ENCODE measurements at regions not wholly inside any gene's neighbourhood (a gene's known extent, or its start where the extent isn't known, plus 50 kb on each side); places are given as distances from the start of the nearest gene placed in this dataset.
A peak's percentile ranks its signal among the peaks of the same experiment; 100 is the strongest.

DNA sequence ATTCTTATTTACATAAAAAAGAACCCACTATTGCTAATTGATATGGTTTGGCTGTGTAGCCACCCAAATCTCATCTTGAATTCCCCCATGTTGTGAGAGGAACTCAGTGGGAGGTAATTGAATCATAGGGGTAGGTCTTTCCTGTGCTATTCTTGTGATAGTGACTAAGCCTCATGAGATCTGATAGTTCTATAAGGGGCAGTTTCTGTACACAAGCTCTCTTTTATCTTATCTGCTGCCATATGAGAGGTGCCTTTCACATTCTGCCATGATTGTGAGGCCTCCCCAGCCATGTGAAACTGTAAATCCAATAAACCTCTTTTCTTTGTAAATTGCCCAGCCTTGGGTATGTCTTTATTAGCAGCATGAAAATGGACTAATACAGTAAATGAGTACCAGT, 58.2 kb upstream of the PRR16 start:
- DNase-seq (ENCODE audit: low read depth), result peak; percentile 93
- H3K27me3 Mint-ChIP-seq (ENCODE audit: low read depth, unreplicated experiment), result no peaks in the 10 kb centered on the region
- H3K4me3 Mint-ChIP-seq (ENCODE audit: unreplicated experiment), result no peak overlapping the region
- no peak overlapping the region for H2AFZ ChIP-seq (ENCODE audit: low read depth, low read length)
- H3K4me1 ChIP-seq (ENCODE audit: insufficient read depth, low read length), result peaks cover 18% of the 10 kb centered on the region
- H4K20me1 ChIP-seq (ENCODE audit: insufficient read depth, low read length), result no peaks in the 10 kb centered on the region
- peak overlapping the region; percentile 89 for H3K27ac ChIP-seq (ENCODE audit: low read depth, low read length)
- peak overlapping the region; percentile 66 for H3K4me2 ChIP-seq (ENCODE audit: low read length)
- TF ChIP-seq EZH2 (IDR thresholded peaks at IDR 0.05; ENCODE audit: insufficient read depth, low read length), result no peak
- TF ChIP-seq, protein P1, sequence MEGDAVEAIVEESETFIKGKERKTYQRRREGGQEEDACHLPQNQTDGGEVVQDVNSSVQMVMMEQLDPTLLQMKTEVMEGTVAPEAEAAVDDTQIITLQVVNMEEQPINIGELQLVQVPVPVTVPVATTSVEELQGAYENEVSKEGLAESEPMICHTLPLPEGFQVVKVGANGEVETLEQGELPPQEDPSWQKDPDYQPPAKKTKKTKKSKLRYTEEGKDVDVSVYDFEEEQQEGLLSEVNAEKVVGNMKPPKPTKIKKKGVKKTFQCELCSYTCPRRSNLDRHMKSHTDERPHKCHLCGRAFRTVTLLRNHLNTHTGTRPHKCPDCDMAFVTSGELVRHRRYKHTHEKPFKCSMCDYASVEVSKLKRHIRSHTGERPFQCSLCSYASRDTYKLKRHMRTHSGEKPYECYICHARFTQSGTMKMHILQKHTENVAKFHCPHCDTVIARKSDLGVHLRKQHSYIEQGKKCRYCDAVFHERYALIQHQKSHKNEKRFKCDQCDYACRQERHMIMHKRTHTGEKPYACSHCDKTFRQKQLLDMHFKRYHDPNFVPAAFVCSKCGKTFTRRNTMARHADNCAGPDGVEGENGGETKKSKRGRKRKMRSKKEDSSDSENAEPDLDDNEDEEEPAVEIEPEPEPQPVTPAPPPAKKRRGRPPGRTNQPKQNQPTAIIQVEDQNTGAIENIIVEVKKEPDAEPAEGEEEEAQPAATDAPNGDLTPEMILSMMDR (IDR thresholded peaks at IDR 0.05; ENCODE audit: insufficient read depth, low read depth, low read length), result no peak
- no peaks in the 10 kb centered on the region for H3K79me2 ChIP-seq (ENCODE audit: insufficient read depth, low read length)
- H3K4me1 Mint-ChIP-seq (ENCODE audit: low read depth, unreplicated experiment), result peaks cover 19% of the 10 kb centered on the region
- peaks cover 8% of the 10 kb centered on the region for H3K9me3 Mint-ChIP-seq (ENCODE audit: unreplicated experiment)
- H3K36me3 ChIP-seq (ENCODE audit: insufficient read depth, low read length), result no peaks in the 10 kb centered on the region
- peak overlapping the region; percentile 0 for H3K4me3 ChIP-seq (ENCODE audit: insufficient read depth, low read depth, low read length)
- H3K9me3 ChIP-seq (ENCODE audit: insufficient read depth, low read depth, low read length), result no peaks in the 10 kb centered on the region
- no peaks in the 10 kb centered on the region for H3K27me3 ChIP-seq (ENCODE audit: insufficient read depth, low read length)
- H3K9ac ChIP-seq (ENCODE audit: low read length), result peak overlapping the region; percentile 53
- peak overlapping the region; percentile 81 for H3K27ac Mint-ChIP-seq (ENCODE audit: unreplicated experiment)
- FAIRE-seq, result peak; percentile 90
- no peaks in the 10 kb centered on the region for H3K36me3 Mint-ChIP-seq (ENCODE audit: low read depth, unreplicated experiment)

DNA sequence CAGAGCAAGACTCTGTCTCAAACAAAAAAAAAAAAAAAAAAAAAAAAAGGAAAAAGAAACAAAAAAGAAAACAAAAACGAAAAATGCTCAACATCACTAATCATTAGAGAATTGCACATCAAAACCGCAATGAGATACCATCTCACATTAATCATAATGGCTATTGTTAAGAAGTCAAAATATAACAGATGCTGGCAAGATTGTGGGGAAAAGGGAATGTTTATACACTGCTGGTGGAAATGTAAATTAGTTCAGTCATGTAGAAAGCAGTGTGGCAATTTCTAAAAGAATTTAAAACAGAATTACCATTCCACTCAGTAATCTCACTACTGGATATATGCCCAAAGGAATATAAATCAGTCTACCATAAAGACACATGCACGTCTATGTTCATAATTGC, 50.4 kb upstream of the PRR16 start:
- Histone ChIP-seq H3K79me2 (ENCODE audit: insufficient read depth, low read length) (no peaks in the 10 kb centered on the region), H3K4me3 (ENCODE audit: insufficient read depth, low read depth, low read length) (no peak overlapping the region), H4K20me1 (ENCODE audit: insufficient read depth, low read length) (no peaks in the 10 kb centered on the region), H3K36me3 (ENCODE audit: insufficient read depth, low read length) (no peaks in the 10 kb centered on the region), H3K27me3 (ENCODE audit: insufficient read depth, low read length) (no peaks in the 10 kb centered on the region), H3K4me2 (ENCODE audit: low read length) (no peak overlapping the region), H2AFZ (ENCODE audit: low read depth, low read length) (no peak overlapping the region), H3K9me3 (ENCODE audit: insufficient read depth, low read depth, low read length) (no peaks in the 10 kb centered on the region), H3K9ac (ENCODE audit: low read length) (no peak overlapping the region), H3K27ac (ENCODE audit: low read depth, low read length) (no peak overlapping the region), H3K4me1 (ENCODE audit: insufficient read depth, low read length) (no peaks in the 10 kb centered on the region)
- Mint-ChIP-seq H3K4me3 (ENCODE audit: unreplicated experiment) (no peak overlapping the region), H3K36me3 (ENCODE audit: low read depth, unreplicated experiment) (peaks cover 2% of the 10 kb centered on the region), H3K4me1 (ENCODE audit: low read depth, unreplicated experiment) (no peaks in the 10 kb centered on the region), H3K9me3 (ENCODE audit: unreplicated experiment) (no peaks in the 10 kb centered on the region), H3K27me3 (ENCODE audit: low read depth, unreplicated experiment) (no peaks in the 10 kb centered on the region), H3K27ac (ENCODE audit: unreplicated experiment) (no peak overlapping the region)
- FAIRE-seq, result peak; percentile 88
- DNase-seq (ENCODE audit: low read depth), result peak; percentile 96
- no peak for TF ChIP-seq EZH2 (IDR thresholded peaks at IDR 0.05; ENCODE audit: insufficient read depth, low read length)
- TF ChIP-seq, protein P1 (IDR thresholded peaks at IDR 0.05; ENCODE audit: insufficient read depth, low read depth, low read length), result no peak
